GM12875 (cell line): ENCODE measurements at regions not wholly inside any gene's neighbourhood (a gene's known extent, or its start where the extent isn't known, plus 50 kb on each side); places are given as distances from the start of the nearest gene placed in this dataset.
"Not testable (repeated sequence)": the region's sequence is repeated elsewhere in the genome, so short reads cannot be mapped to it uniquely, and the experiment has no call there.

Source experiments
- H3K4me3 ChIP-seq: one replicate; pipeline ENCODE4 v1.5.1; 2011; ENCODE audit warnings: low read depth, low read length, control low read depth
- TF ChIP-seq, protein P1 (sequence below): IDR thresholded peaks from 2 replicates; pipeline ENCODE4 v1.5.1; 2011; ENCODE audit warnings: low read depth, mild to moderate bottlenecking, control low read depth, inconsistent platforms, low read length, moderate library complexity, borderline replicate concordance; ENCODE audit not compliant: insufficient read depth

DNA sequence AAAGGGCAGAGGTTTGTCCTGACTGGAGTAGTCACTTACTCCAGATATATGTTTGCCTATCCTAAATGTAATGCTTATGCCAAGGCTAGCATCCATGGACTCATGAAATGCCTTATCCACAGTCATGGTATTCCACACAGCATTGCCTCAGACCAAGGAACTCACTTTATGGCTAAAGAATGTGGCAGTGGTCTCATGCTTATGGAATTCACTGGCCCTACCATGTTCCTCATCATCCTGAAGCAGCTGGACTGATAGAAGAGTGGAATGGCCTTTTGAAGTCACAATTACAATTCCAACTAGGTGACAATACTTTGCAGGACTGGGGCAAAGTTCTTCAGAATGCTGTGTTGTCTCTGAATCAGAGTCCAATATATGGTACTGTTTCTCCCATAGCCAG lies 1014.8 kb downstream of the RAPGEF2 start:
- no peak overlapping the region for H3K4me3 ChIP-seq
- TF ChIP-seq, protein P1, sequence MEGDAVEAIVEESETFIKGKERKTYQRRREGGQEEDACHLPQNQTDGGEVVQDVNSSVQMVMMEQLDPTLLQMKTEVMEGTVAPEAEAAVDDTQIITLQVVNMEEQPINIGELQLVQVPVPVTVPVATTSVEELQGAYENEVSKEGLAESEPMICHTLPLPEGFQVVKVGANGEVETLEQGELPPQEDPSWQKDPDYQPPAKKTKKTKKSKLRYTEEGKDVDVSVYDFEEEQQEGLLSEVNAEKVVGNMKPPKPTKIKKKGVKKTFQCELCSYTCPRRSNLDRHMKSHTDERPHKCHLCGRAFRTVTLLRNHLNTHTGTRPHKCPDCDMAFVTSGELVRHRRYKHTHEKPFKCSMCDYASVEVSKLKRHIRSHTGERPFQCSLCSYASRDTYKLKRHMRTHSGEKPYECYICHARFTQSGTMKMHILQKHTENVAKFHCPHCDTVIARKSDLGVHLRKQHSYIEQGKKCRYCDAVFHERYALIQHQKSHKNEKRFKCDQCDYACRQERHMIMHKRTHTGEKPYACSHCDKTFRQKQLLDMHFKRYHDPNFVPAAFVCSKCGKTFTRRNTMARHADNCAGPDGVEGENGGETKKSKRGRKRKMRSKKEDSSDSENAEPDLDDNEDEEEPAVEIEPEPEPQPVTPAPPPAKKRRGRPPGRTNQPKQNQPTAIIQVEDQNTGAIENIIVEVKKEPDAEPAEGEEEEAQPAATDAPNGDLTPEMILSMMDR = no peak

DNA sequence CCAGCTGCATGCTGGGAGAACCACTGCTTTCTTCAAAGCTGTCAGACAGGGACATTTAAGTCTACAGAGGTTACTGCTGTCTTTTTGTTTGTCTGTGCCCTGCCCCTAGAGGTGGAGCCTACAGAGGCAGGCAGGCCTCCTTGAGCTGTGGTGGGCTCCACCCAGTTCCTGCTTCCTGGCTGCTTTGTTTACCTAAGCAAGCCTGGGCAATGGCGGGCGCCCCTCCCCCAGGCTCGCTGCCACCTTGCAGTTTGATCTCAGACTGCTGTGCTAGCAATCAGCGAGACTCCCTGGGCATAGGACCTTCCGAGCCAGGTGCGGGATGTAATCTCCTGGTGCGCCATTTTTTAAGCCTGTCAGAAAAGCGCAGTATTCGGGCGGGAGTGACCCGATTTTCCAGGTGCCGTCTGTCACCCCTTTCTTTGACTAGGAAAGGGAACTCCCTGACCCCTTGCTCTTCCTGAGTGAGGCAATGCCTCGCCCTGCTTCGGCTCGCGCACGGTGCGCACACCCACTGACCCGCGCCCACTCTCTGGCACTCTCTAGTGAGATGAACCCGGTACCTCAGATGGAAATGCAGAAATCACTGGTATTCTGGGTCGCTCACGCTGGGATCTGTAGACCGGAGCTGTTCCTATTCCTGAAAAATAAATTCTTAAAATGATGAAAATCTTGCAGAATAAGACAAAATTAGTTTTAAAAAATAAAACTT lies 1022.9 kb downstream of the RAPGEF2 start:
- not testable (repeated sequence) for H3K4me3 ChIP-seq

DNA sequence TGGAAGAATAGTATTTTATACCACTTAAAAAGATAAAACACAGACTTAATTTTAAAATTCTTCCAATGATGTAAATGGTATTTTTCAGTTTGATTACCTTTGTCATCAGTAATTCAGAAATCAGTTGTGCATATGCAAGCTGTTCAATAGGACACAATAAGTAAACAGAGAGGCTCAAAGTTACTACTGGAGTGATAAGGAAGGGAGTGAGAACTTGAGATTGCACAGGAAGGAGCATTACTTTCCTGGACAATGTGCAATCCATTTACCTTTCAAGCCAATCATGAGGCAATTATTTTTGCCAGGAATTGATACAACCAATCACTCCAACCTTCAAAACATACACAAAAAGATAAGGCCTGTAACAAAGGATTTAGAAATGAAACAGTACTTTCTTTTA lies 1024.3 kb downstream of the RAPGEF2 start:
- no peak overlapping the region for H3K4me3 ChIP-seq
- TF ChIP-seq, protein P1 = no peak

DNA sequence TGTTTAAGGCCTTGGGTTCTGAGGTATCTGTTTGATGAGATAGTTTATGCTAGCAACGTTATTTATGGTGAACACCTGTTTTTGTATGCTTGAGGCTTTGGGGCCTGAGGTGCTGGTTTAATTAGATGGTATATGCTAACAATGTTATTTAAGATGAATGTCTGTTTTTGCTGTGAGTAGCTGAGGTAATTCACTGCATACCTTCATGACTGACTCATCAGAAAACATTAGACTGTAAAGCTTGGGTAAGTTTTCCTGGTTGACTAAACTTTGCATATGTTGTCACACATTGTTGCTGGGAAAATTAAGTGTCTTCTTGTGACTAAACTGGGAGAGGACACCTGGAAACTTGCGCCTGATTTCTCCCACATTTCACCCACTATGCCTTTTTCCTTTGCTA lies 1026.6 kb downstream of the RAPGEF2 start:
- no peak overlapping the region for H3K4me3 ChIP-seq
- TF ChIP-seq, protein P1 = no peak

DNA sequence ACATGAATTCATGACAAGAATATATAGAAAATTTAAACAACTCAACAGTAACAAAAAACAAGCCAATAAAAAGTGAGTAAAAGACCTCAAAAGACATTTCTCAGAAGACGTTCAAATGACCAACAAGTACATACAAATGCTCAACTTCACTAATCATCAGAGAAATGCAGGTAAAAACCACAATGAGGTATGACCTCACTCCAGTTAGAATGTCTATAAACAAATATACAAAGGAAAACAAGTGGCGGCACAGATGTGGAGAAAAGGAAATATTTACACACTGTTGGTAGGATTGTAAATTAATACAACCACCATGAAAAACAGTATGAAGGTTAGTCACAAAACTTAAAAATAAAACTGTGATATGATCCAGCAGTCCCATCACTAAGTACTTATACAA lies 1033.1 kb downstream of the RAPGEF2 start:
- H3K4me3 ChIP-seq = no peak overlapping the region
- TF ChIP-seq, protein P1 = no peak

DNA sequence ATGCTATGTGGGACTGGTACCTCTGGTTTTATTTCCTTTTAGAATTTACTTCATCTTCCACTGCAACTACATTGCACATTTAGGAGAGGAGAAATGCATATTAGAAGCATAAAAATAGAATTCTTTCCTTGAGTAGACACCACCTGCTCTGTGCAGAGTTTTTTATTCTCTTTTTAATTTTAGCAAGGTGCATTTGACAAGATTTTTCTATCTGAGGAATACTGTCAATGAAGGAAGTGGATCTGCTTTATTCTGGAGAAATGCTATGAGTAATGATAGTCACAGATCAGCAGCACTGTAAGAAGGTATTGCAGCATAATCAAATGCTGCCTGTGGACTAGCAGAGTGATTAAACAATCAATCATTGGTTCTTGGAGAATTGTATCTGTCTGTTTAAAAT lies 1038.3 kb downstream of the RAPGEF2 start:
- no peak overlapping the region for H3K4me3 ChIP-seq
- TF ChIP-seq, protein P1 = no peak

DNA sequence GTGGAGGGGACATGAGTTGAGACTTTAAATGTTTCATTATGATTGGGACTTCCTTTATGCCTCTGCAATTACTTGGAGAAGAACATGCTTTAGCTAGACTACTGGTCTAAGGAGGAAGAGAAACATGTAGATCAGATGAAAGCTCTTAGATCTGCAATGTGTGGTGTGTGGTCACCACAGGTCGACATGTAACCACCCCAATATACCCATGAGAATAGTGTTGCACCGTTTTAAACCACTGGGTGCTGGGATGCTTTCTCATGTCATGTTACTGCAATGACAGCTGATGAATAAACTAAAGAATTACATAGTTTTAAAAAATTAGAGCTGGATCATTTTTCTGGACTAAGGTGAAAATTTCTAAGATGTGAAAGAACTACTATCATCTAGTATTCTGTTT lies 1039.7 kb downstream of the RAPGEF2 start:
- no peak overlapping the region for H3K4me3 ChIP-seq
- TF ChIP-seq, protein P1 = no peak
